Upper lobe of right lung (tissue), 1 donor: ENCODE measurements at regions not wholly inside any gene's neighbourhood (a gene's known extent, or its start where the extent isn't known, plus 50 kb on each side); places are given as distances from the start of the nearest gene placed in this dataset.

Source experiments
- ATAC-seq: fragments of 200-7000 bp; cut with Tn5 transposase; one replicate; pipeline ENCODE4 v1.9.1; 2020; ENCODE audit warnings: mild to moderate bottlenecking, moderate library complexity
- DNase-seq: peaks from one replicate; pipeline ENCODE4 v3.0.0-alpha.2; 2020
- H3K27ac ChIP-seq: fragments of 200-600 bp; one replicate; pipeline ENCODE4 v1.8.0; 2022
- H3K27me3 ChIP-seq: fragments of 200-600 bp; one replicate; pipeline ENCODE4 v1.8.0; 2022; ENCODE audit warnings: mild to moderate bottlenecking
- H3K36me3 ChIP-seq: fragments of 200-600 bp; one replicate; pipeline ENCODE4 v1.8.0; 2022
- H3K4me1 ChIP-seq: fragments of 200-600 bp; one replicate; pipeline ENCODE4 v1.8.0; 2022
- H3K4me3 ChIP-seq: fragments of 200-600 bp; one replicate; pipeline ENCODE4 v1.8.0; 2022; ENCODE audit warnings: mild to moderate bottlenecking
- H3K9me3 ChIP-seq: fragments of 200-600 bp; one replicate; pipeline ENCODE4 v1.8.0; 2022
- intact Hi-C: fragments of 100-400 bp; cut with DNase I; formaldehyde crosslinking; loops from one replicate; pipeline ENCODE4 v1.11.0; 2022
- TF ChIP-seq, protein P1 (sequence below): fragments of 200-600 bp; IDR thresholded peaks from one replicate; pipeline ENCODE4 v1.8.0; 2022; ENCODE audit warnings: antibody characterized with exemption
- donor health status: DM: no; HTN: yes; CAD: no; lungs with severe emphysema.

DNA sequence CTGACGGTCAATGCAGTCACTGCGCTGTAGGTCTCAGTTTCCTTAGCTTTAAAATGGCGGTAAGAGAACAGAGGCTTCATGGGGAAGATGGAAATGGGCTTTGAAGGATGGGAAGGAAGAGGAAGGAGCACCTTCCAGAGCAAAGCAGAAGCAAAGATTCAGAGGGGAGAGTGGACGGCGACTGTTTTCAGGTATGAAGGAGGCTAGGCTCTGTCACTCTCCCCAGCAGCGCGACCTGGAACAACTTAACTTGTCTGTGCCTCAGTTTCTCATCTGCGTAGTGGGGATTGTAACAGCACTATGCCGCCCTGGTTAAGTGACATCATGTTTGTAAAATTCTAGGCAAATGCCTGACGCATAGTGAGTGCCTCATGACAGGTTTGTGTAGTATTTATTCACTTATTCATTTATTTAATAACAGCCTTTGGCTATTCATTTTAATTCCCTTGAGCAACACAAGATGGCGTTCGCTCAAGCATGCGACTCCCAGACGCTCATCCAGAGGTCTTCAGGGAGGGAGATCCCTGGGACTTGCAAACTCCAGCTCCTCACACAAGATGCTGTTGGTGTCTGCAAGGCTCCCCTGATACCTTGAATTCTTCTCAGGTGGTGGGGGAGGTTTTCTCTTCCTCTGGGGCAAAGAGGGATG lies 336.3 kb downstream of the DYSF start:
- no peak overlapping the region for H3K27ac ChIP-seq
- no peak for ATAC-seq
- H3K36me3 ChIP-seq = no peaks in the 10 kb centered on the region

DNA sequence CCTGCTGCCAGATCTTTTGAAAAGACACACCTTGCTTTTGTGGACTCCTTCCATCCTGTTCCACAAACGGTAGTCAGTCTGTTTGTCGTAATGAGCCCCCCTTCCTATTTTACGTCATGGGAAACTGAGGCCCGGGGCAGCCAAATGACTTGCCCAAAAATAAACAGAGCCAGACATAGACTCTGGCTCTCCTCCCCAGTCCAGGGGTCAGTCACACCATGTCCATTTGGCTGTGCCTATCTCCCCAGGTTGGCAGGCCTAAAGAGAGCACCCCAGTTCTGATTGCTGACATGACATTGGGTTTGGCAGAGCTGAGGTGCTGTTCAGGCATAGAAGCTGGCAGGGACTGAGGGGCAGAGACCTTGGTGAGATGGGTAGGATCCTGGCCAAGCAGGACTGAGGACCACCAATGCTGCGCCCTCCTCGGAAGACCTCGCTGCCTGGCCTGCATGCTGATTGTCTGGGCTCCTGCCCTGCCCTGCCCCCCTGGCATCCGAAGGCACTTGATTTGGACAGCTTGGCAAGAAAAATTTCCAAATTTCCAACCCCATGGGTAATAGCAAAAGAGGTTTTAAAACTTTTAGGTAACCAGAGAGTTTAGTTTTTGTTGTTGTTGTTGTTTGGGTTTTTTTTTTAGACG lies 335.4 kb downstream of the DYSF start:
- Histone ChIP-seq H3K9me3 (no peaks in the 10 kb centered on the region), H3K4me3 (no peak overlapping the region), H3K27ac (no peak overlapping the region), H3K27me3 (no peaks in the 10 kb centered on the region), H3K4me1 (no peaks in the 10 kb centered on the region), H3K36me3 (no peaks in the 10 kb centered on the region)
- TF ChIP-seq, protein P1, sequence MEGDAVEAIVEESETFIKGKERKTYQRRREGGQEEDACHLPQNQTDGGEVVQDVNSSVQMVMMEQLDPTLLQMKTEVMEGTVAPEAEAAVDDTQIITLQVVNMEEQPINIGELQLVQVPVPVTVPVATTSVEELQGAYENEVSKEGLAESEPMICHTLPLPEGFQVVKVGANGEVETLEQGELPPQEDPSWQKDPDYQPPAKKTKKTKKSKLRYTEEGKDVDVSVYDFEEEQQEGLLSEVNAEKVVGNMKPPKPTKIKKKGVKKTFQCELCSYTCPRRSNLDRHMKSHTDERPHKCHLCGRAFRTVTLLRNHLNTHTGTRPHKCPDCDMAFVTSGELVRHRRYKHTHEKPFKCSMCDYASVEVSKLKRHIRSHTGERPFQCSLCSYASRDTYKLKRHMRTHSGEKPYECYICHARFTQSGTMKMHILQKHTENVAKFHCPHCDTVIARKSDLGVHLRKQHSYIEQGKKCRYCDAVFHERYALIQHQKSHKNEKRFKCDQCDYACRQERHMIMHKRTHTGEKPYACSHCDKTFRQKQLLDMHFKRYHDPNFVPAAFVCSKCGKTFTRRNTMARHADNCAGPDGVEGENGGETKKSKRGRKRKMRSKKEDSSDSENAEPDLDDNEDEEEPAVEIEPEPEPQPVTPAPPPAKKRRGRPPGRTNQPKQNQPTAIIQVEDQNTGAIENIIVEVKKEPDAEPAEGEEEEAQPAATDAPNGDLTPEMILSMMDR = no peak
- DNase-seq = no peak
- no peak for ATAC-seq
- intact Hi-C loops = no loop called here

More for the DNA sequence above, 336.3 kb downstream of the DYSF start:
- Histone ChIP-seq H3K4me1 (no peaks in the 10 kb centered on the region), H3K9me3 (no peaks in the 10 kb centered on the region), H3K4me3 (no peak overlapping the region), H3K27me3 (no peaks in the 10 kb centered on the region)
- TF ChIP-seq, protein P1 = no peak
- intact Hi-C loops = loop anchor here (10.0 kb wide), 1 partner anchor 175 kb away; no protein-coding TSS in a partner anchor
- no peak for DNase-seq

DNA sequence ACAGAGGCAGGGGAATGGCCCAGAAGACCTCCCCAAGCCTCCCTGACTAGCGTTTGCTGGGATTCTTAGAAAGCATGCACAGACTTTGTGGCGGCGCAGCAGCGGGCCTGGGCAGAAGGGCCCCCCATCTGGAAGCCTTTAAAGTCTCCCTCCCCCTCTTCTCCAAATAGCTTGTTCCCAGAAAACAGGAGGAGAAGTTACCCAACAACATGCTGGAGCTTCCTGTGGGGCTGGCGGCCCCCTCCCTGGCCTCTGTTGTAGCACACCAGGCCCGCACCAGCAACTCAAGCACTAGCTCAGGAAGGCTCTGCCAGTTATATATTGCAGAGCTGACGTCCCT lies 334.8 kb downstream of the DYSF start:
- ATAC-seq (no peak), DNase-seq (no peak)
- TF ChIP-seq, protein P1 = no peak
- no peaks in the 10 kb centered on the region for H3K36me3 ChIP-seq
- H3K27me3 ChIP-seq = no peaks in the 10 kb centered on the region
- H3K4me3 ChIP-seq = no peak overlapping the region
- H3K27ac ChIP-seq = no peak overlapping the region
- H3K9me3 ChIP-seq = no peaks in the 10 kb centered on the region
- intact Hi-C loops = no loop called here
- H3K4me1 ChIP-seq = no peaks in the 10 kb centered on the region

DNA sequence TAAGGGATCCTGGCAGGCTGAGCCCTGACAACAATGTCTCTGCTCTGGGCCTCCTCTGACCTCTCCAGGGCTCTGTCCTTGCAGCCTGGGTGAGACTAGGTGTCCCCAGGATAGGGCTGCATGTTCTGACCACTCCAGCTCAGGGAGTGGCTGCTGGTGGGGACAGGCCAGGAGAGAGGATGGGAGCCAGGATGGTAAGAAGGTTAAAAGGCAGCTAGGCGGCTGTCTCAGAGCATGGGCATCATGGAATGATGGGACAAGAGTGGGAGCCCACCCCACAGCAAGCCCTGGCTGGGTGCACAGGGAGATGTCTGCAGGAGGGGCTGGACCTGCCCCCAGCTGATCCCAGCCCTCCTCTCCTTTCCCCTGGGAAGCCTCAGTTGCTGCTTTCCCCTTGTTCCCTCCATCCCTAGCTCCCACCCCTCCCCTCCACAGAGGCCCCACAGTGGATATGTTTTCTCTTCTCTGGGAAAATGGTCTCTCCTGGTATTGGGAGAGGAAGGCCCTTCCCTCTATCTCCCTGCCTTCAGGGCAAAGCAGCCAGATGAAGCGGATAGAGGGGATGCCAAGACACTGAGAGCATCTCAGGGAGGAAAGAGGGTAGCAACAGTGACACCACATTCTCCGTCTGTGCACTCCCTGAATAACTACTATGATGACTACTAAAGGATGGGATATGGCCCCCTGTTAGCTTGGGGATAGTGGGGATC lies 334.3 kb downstream of the DYSF start:
- Histone ChIP-seq H3K36me3 (no peaks in the 10 kb centered on the region), H3K27ac (no peak overlapping the region), H3K9me3 (no peaks in the 10 kb centered on the region), H3K4me1 (no peaks in the 10 kb centered on the region), H3K27me3 (no peaks in the 10 kb centered on the region), H3K4me3 (no peak overlapping the region)
- DNase-seq (no peak), ATAC-seq (no peak)
- intact Hi-C loops = no loop called here
- TF ChIP-seq, protein P1 = no peak

DNA sequence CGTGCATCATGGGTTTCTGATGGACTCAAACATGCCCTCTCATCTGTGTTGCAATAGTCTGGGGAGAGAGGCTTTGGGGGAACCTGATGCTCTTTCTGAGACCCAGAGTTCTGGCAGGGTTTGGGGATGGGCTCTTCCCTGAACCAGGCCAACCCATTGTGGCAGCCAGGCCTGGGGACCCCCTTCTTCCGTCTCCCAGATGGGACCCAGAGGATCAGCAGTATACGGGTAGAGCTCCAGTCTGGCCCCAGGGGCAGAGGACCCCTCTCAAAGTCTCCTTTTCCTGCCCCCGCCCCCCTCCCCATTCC lies 333.7 kb downstream of the DYSF start:
- Histone ChIP-seq H3K27me3 (no peaks in the 10 kb centered on the region), H3K9me3 (no peaks in the 10 kb centered on the region), H3K27ac (no peak overlapping the region), H3K4me1 (no peaks in the 10 kb centered on the region), H3K4me3 (no peak overlapping the region), H3K36me3 (no peaks in the 10 kb centered on the region)
- intact Hi-C loops = no loop called here
- DNase-seq (no peak), ATAC-seq (no peak)
- TF ChIP-seq, protein P1 = no peak
